HG02759 (cell line): ENCODE measurements at regions not wholly inside any gene's neighbourhood (a gene's known extent, or its start where the extent isn't known, plus 50 kb on each side); places are given as distances from the start of the nearest gene placed in this dataset.
A peak's percentile ranks its signal among the peaks of the same experiment; 100 is the strongest.

ENCODE experiments used
- ATAC-seq: cut with Tn5 transposase; IDR thresholded peaks from one replicate; pipeline ENCODE4 v1.9.1; 2021; ENCODE audit warnings: mild to moderate bottlenecking, moderate library complexity; ENCODE audit not compliant: unreplicated experiment

- ATAC-seq, result no peak
Measured at GRCh38 chr4:163863082-163863481, 368.6 kb downstream of the TMA16 start.

GRCh38 chr4:163865010-163865409, 370.5 kb downstream of the TMA16 start:
- ATAC-seq, result no peak

- ATAC-seq, result peak; percentile 72
Measured at GRCh38 chr4:163866728-163867315, 372.3 kb downstream of the TMA16 start.

- no peak for ATAC-seq
Measured at GRCh38 chr4:163868445-163868844, 374.0 kb downstream of the TMA16 start.

GRCh38 chr4:163871078-163871477, 376.6 kb downstream of the TMA16 start:
- no peak for ATAC-seq

GRCh38 chr4:163875327-163875726, 380.8 kb downstream of the TMA16 start:
- ATAC-seq, result no peak

- ATAC-seq, result no peak
Measured at GRCh38 chr4:163878336-163879121, 384.0 kb downstream of the TMA16 start.

GRCh38 chr4:163892417-163892816, 397.9 kb downstream of the TMA16 start:
- no peak for ATAC-seq

- ATAC-seq, result no peak
Measured at GRCh38 chr4:163895378-163896005, 401.0 kb downstream of the TMA16 start.

- no peak for ATAC-seq
Measured at GRCh38 chr4:163901319-163901718, 406.8 kb downstream of the TMA16 start.

GRCh38 chr4:163902417-163902816, 407.9 kb downstream of the TMA16 start:
- ATAC-seq, result no peak

GRCh38 chr4:163911891-163912290, 417.4 kb downstream of the TMA16 start:
- ATAC-seq, result no peak

- no peak for ATAC-seq
Measured at GRCh38 chr4:163913571-163913970, 419.1 kb downstream of the TMA16 start.

GRCh38 chr4:163915896-163916295, 421.4 kb downstream of the TMA16 start:
- ATAC-seq, result no peak

- no peak for ATAC-seq
Measured at GRCh38 chr4:163920426-163920825, 425.9 kb downstream of the TMA16 start.

- ATAC-seq, result no peak
Measured at GRCh38 chr4:163922302-163922701, 427.8 kb downstream of the TMA16 start.

GRCh38 chr4:163923092-163923491, 428.6 kb downstream of the TMA16 start:
- no peak for ATAC-seq

GRCh38 chr4:163930086-163930485, 435.6 kb downstream of the TMA16 start:
- ATAC-seq, result no peak

GRCh38 chr4:163932504-163932903, 438.0 kb downstream of the TMA16 start:
- ATAC-seq, result no peak

- ATAC-seq, result no peak
Measured at GRCh38 chr4:163939597-163939996, 445.1 kb downstream of the TMA16 start.

GRCh38 chr4:163941221-163941905, 446.9 kb downstream of the TMA16 start:
- ATAC-seq, result no peak
